ENCODE measurements at regions not wholly inside any gene's neighbourhood (a gene's known extent, or its start where the extent isn't known, plus 50 kb on each side); places are given as distances from the start of the nearest gene placed in this dataset.
"Not testable (repeated sequence)": the region's sequence is repeated elsewhere in the genome, so short reads cannot be mapped to it uniquely, and the experiment has no call there.

DNA sequence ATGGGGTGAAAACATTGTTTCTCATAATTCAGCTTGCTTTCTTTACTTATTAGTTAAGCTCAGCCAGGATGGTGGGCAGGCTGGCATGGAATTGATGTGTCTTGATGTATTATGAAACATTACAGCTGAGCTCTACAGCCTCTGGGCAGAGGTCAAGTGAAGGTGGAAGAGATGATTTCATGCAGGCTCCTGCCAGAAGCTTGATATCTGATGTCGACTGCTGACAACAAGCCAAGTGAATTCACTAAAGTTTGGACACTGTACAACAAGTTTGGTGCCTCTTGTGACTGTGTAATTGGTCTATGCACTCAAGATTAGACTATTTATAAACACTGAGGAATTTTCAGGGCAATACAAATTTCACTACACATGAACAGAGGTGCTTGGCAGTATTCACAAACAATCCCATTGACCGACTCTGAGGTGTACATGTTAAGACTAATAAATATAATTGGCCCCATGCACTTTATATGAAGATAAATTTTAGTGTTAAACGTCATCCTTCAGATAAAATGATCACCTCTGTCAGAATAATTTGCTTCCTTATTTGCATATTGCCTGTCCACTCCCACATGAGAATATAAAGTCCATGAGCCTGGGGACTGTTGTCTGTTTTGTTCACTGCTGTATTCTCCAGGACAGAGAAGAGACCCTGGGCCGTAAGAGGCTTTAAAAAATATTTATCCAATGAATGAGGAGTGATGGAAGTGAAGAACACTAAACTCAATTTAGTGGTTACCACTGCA lies 612.2 kb downstream of the IQCM start:
- DNase-seq (ENCODE audit: low read depth) = peak; percentile 6

DNA sequence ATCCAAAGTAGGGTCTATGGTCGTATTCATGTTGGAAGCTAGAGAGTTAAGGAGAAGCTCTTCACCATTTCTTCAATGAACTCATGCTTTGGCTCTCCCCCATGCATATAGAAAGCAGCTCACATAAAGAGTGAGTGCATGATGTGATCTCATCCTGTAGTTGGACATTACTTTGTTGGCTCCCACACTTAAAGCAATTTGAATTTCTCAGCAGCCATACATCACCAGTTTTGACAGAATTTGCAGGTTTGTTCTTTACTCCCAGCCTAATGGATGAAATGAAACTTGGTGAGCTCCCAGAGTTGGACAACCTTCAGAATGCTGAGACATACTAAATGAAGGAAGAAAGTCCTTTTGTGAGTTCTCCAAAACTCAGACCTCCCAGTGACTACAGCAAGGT lies 613.5 kb downstream of the IQCM start:
- DNase-seq (ENCODE audit: low read depth) = no peak

DNA sequence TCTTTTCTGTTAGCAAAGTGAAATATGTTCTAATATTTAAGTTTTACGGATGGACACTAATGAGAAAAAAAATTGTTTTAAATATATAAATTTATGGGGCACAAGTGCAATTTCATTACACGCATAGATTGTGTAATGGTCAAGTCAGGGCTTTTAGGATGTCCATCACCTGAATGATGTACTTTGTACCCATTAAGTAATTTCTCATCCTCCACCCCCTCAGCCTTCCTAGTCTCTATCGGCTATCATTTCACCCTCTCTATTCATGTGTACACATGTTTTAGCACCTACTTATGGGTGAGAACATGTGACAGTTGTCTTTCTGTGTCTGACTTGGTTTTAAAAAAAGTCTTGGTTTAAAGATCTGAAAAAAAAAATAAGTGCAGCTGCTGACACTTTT lies 616.0 kb downstream of the IQCM start:
- no peak for DNase-seq (ENCODE audit: low read depth)

DNA sequence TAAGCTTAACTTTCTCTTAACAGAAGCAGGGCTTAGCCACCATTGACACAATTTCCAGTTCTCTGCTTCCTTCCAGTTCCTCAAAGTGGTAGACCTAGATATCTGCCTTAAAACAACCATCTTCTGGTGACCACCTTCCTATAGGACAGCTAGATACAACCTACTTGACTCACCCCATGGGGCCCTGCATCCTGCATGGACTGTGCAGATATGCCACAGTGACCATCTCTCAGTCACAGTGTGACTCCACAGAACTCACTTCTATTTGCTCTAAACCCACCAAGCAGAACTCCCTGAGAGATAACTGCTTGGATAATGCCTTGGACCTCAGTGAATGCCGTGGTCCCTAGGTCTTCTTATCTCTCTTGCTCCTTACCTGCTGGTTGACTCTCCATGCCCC lies 621.6 kb downstream of the IQCM start:
- no peak for DNase-seq (ENCODE audit: low read depth)

DNA sequence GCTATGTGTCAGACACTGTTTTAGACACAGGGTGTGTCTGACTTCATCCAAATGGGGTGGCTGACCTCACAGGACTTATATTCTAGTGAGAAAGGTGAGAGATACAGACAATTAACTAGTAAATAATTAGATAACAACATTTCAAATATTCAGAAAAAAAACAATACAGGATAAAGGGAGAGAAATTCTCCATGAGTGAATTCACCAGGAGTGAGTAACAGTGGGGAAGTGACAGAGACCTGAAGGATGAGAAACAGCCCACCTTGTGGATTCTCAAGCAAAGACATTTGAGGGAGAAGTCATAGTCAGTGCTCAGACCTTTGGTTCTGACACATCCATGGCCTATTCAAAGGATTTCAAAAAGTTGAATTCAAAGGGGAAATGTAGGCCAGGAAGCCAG lies 627.9 kb downstream of the IQCM start:
- no peak for DNase-seq (ENCODE audit: low read depth)

DNA sequence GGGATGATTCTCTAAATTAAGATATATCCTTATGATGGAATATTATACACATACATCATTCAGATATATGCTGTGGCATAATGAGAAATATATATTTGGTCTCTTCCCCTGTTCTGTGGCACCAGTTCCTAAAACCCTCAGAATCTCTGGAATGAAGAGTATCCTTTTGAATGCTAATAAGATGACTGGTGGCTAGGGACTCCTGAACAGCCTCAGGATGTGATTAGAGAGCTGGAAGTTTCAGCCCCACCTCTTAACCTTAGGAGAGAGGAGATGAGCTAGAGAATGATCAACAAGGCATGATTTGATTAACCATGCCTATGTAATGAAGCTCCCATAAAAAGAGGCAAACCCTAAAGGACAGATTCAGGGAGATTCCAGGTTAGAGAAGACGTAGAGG lies 632.0 kb downstream of the IQCM start:
- no peak for DNase-seq (ENCODE audit: low read depth)

DNA sequence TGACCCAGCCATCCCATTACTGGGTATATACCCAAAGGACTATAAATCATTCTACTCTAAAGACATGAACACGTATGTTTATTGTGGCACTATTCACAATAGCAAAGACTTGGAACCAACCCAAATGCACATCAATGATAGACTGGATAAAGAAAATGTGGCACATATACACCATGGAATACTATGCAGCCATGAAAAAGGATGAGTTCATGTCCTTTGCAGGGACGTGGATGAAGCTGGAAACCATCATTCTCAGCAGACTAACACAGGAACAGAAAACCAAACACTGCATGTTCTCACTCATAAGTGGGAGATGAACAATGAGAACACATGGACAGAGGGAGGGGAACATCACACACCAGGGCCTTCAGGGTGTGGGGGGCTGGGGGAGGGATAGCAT lies 634.2 kb downstream of the IQCM start:
- not testable (repeated sequence) for DNase-seq (ENCODE audit: low read depth)

DNA sequence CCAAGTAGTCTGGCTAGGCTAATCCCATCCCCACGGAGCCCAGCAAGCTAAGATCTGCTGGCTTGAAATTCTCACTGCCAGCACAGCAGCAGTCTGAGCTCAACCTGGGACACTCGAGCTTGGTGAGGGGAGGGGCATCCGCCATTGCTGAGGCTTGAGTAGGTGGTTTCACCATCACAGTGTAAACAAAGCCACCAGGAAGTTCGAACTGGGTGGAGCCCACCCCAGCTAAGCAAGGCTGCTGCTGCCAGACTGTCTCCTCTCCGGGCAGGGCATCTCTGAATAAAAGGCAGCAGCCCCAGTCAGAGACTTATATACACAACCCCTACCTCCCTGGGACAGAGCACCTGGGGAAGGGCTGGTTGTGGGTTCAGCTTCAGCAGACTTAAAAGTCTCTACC lies 639.6 kb downstream of the IQCM start:
- no peak for DNase-seq (ENCODE audit: low read depth)

DNA sequence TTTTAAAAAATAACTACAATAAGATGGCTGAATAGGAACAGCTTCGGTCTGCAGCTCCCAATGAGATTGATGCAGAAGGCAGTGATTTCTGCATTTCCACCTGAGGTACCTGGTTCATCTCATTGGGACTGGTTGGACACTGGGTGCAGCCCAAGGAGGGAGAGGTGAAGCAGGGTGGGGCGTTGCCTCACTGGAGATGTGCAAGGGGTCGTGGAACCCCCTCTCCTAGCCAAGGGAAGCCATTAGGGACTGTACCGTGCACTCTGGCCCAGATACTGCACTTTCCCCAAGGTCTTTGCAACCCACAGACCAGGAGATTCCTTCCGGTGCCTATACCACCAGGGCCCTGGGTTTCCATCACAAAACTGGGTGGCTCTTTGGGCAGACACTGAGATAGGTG lies 640.1 kb downstream of the IQCM start:
- DNase-seq (ENCODE audit: low read depth) = no peak

DNA sequence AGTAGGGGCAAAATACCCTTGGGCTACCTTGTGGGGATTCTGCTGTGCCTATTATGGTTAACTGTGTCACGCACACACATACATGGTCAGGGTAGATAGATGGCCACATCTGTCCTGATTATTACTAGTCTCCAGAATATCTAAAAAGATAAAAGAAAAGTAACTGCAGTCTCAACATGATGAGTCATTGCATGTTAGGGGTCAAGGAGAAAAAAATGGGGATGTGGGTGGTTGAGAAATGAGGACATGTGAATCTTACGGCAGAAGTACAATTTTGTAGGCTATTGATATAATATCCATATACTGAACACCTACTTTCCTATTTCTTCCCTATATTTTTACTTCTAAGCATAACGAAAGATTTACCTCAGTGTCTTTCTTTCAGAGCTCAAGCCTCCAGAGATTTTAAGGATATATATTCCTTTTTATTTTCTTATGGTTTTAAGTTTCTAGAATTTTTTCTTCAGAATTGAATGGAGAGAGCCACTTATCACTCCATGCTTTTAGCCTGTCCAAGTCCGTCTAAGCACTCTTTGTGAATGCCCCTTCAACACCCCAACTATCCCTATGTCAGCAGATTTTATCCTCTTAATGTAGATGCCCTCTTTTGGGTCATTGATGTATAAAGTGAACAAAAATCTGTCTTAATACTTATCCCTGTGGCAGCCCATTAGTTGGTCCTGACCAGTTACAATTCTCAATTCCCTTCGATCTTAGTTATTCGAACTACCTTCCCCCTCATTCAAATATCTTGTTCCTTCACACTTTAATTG lies 642.2 kb downstream of the IQCM start:
- peak; percentile 45 for DNase-seq (ENCODE audit: low read depth)

DNA sequence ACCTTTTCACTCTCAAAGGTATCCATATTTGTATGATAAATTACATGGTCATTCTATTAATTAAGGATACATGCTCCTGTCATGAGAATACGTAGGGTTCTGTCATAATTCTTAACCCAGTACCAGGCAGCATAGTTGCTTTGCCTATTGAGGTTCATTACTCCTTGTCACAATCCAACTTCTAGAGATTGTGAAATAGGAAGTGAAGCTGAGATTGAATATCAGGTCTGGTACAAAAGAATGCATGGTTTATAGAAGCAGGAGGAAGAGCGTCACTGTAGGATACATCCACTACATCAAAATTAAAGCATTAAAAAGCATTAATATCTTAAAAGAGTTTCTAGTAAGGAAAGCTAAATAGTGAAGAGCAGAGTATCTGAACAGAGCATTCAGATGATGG lies 647.0 kb downstream of the IQCM start:
- peak; percentile 23 for DNase-seq (ENCODE audit: low read depth)

DNA sequence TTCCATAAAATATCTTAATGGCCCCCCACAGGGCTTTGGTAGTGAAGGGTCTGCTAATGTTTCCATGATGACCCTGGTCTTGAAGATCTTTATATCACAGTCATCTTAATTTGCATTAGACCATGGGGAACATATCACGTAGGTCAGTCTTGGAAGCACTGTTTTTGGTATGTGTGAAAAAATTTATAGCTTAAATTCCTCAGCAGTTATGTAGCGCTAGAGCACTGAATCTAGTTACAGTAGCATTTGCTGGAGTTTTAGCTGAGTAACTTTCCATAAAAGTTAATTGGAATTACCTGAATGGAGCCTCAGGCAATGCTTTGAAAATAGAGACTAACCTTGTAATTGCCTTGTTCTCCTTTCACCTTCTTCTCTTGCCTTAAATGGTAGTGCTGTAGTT lies 648.8 kb downstream of the IQCM start:
- peak; percentile 13 for DNase-seq (ENCODE audit: low read depth)

DNA sequence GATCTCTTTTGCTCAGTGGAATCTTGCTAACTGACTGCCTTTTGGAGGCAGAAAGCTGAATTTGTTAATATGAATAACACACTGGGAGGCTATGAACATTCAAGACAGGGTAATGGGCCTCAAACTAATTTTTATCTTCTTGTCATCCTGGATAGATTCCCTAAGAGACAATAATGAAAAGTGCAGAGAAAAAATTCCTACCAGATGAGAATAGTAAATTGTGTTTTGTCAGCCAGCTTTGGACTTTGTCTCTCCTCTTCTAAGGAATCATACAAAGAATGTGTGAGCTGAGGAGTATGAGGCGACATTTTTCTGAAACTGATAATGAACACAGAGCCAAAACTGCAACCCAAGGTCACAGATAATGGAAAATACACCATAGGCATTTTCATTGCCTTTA lies 649.3 kb downstream of the IQCM start:
- no peak for DNase-seq (ENCODE audit: low read depth)

DNA sequence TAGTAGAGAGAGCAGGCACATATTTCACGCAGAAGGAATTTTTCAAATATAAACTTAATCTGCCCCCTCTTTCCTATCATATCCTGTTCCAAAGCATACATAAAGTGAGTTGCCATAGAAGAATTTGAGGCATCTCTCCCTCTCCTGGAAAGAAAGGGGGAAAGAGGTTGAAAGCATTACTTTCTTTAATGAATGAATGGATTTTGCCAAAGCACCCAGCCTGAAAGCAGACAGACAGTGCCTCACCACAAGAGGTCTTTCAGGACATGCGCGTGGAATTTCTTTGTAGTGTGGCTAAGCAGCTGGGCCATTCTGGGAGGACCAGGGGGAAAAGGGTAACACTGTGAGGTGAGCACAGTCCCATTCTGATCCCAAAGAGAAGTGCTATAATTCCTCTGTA lies 651.4 kb downstream of the IQCM start:
- peak; percentile 91 for DNase-seq (ENCODE audit: low read depth)

DNA sequence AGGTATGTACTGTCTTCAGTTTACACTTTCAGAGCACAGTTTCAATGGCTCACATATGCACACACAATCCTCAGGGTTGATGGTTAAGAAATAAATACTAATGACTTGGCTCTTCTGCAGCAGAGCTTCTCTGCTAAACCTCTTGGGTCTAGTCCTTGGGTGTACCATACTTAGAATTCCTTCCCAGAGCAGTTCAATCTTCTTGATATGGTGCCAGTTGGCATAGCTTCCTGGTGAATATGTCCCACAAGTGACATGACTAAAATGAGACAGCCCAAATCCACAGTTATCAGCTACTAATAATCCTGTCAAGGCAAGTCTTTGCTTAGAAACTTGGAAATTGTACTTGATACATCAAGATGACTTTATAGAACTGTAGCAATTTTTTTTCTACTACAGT lies 654.4 kb downstream of the IQCM start:
- DNase-seq (ENCODE audit: low read depth) = no peak

DNA sequence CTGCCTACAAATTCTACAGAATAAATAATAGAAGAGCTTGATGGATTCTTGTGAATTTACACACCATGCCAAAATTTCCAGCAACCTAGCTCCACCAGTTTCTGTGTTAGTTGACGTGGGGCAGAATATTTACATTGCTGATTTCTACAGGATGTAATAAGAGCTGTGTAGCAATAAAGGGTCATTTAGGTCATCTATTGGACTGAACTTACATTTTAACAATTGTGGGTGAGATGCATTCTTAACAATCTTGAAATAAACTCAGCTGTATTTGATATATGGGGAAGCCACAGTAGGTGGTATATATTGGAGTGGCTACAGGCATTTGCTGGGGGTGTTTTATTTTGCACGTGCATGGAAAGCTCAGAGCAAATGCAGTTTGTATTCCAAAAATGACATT lies 655.3 kb downstream of the IQCM start:
- DNase-seq (ENCODE audit: low read depth) = no peak

DNA sequence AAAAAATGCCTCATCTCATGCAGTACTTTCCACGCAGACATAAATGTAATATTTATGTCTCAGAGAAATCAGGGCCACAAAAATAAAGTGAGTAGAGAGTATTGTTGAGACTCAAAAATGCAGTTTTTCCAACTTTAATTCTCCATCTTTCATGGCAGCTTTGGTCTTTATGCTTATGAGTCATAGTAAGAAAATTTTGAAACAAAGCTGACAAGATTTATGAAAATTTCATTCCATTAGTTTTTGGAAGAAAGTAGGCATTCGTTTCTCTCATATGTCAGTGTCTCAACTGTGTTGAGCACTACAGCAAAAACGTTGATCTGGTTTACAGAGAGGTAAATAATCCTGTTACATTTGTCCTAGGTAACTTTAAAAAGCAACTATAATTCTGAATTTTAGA lies 656.8 kb downstream of the IQCM start:
- no peak for DNase-seq (ENCODE audit: low read depth)

DNA sequence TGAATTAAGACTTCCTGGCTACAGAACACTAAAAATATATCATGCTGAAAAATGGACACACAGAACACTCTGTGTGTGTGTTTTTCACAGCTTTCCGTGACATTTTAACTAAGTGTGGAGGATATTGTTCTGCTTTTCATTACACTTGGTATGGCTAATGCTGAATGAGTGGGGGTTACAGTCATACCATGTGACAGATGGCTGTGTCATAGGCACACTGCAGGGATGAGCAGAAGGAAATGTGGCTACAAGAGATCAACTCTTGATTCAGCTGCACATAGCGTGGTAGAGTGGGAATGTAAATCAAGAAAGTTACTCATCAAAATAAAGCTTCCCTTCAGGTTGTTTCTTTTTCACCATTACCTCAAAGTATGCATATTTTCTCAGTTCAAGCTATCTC lies 669.8 kb downstream of the IQCM start:
- peak; percentile 65 for DNase-seq (ENCODE audit: low read depth)

DNA sequence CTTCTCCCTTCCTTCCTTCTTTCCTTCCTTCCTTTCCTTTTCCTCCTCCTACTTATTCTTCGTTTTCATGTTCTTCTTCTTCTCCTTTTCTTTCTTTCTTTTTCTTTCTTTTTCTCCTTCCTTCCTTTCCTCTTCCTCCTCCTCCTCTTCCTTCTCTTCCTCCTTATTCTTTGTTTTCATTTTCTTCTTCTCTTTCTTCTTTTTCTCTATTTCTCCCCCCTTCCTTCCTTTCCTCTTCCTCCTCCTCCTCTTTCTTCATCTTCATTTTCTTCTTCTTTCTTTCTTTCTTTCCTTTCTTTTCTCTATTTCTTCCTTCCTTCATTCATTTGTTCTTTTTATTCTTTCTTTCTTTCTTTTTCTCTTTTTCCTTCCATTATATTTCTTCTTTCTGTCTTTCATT lies 671.6 kb downstream of the IQCM start:
- DNase-seq (ENCODE audit: low read depth) = no peak

DNA sequence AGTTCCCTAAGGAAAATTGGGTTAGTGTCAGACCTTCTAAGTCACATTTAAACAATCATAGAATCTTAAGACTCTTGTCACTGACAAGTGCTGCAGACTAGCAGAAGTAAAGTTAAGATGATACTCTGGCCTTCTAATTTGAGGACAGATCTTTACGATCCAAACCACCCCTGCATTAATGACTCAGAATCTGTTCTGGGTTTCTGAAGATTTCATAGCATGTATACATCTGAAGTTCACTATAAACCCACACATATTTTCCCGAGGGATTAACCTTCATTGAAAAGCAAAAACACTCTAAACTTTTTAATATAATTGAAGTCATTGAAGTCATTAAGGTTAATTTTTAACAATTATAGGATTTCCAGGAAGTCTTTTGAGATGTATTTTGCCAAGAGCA lies 674.3 kb downstream of the IQCM start:
- no peak for DNase-seq (ENCODE audit: low read depth)

DNA sequence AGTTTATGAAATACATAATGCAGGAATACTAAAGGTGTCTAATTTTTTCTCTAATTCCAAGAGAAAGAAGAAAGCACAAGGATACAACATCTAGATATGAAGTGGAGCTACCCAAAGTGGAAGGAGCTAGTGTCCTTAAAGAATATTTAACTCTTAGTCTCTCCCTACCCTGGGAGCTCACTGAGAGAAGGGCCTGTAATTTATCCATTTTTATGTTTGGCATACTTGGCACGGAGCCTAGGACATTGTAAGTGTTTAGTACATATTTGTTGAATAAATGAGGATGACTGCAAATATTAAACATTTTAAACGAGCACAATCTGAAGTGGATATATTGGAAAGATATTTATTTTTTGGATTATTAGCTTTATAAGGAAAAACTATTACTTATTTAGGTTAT lies 674.8 kb downstream of the IQCM start:
- DNase-seq (ENCODE audit: low read depth) = no peak

DNA sequence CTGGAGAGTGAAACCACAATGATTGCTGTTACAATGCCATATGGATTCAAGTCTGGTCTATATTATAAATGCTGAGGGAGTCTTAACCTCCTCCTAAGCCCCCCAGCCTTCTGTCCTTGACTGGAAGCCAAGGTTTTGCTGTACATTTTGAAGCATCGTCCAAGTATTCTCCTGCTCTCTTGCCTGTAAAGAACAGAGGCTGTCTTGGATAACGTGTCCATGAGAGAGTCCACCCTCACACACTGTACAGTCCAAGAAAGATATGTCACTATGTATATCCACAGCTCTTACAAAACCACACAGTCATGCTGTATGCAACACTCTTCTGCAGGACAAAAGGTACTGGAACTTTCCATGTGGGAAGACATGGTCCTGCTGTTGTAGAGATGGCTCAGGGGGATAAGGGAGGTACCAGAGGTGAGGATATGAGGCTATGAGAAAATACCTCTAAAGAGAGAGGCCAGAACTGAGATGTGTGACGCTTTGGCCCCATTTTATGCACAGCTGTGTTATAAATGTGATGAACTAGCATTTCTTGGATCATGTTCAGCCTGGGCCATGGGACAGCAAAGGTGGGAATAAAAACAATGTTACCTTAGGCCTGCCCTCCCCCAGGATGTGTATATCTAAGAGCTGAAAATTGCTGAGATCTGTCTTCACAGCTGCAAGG lies 678.6 kb downstream of the IQCM start:
- DNase-seq (ENCODE audit: low read depth) = no peak

DNA sequence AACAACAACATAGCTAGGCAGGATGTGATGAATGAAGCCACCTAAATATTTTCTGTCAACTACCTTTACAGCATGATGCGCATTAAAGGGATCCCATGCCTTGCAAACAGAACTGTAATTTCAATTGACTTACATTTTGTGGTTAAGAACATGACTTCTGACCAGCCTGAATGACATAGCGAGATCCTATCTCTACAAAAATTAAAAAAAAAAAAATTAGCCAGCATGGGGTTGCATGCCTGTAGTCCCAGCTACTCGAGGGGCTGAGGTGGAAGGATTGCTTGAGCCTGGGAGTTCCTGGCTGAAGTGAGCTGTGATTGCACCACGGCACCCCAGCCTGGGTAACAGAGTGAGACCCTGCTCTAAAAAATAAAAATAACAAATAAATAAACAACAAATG lies 680.6 kb downstream of the IQCM start:
- DNase-seq (ENCODE audit: low read depth) = no peak

All from non-pigmented ciliary epithelial cell (primary cell).